GM18520 (cell line): ENCODE measurements at regions not wholly inside any gene's neighbourhood (a gene's known extent, or its start where the extent isn't known, plus 50 kb on each side); places are given as distances from the start of the nearest gene placed in this dataset.

Experiments
- ATAC-seq: cut with Tn5 transposase; IDR thresholded peaks from one replicate; pipeline ENCODE4 v1.9.1; 2021; ENCODE audit not compliant: unreplicated experiment

- no peak for ATAC-seq
Observed at GRCh38 chr18:54023471-54023870, 201.0 kb downstream of the MBD2 start.

GRCh38 chr18:54020966-54021365 is 203.5 kb downstream of the MBD2 start:
- no peak for ATAC-seq

GRCh38 chr18:54020156-54020745 is 204.2 kb downstream of the MBD2 start:
- ATAC-seq = no peak

GRCh38 chr18:54019641-54020040 is 204.8 kb downstream of the MBD2 start:
- ATAC-seq = no peak

- ATAC-seq = no peak
Observed at GRCh38 chr18:54013452-54013851, 211.0 kb downstream of the MBD2 start.

- no peak for ATAC-seq
Observed at GRCh38 chr18:54004828-54005227, 219.6 kb downstream of the MBD2 start.

GRCh38 chr18:54003195-54003594 is 221.3 kb downstream of the MBD2 start:
- no peak for ATAC-seq

GRCh38 chr18:53997064-53997463 is 227.4 kb downstream of the MBD2 start:
- no peak for ATAC-seq

- ATAC-seq = no peak
Observed at GRCh38 chr18:53994016-53994415, 230.5 kb downstream of the MBD2 start.

GRCh38 chr18:53991805-53992204 is 232.7 kb downstream of the MBD2 start:
- no peak for ATAC-seq

GRCh38 chr18:53991202-53991601 is 233.3 kb downstream of the MBD2 start:
- ATAC-seq = no peak

GRCh38 chr18:53990485-53990884 is 234.0 kb downstream of the MBD2 start:
- no peak for ATAC-seq

- ATAC-seq = no peak
Observed at GRCh38 chr18:53984021-53984420, 240.4 kb downstream of the MBD2 start.

- ATAC-seq = no peak
Observed at GRCh38 chr18:53971331-53971730, 253.1 kb downstream of the MBD2 start.

GRCh38 chr18:53952700-53953099 is 271.8 kb downstream of the MBD2 start:
- ATAC-seq = no peak

- ATAC-seq = no peak
Observed at GRCh38 chr18:53950545-53950944, 273.9 kb downstream of the MBD2 start.

- no peak for ATAC-seq
Observed at GRCh38 chr18:53948991-53949390, 275.5 kb downstream of the MBD2 start.

- ATAC-seq = no peak
Observed at GRCh38 chr18:53947092-53947640, 277.3 kb downstream of the MBD2 start.

GRCh38 chr18:53946594-53946993 is 277.9 kb downstream of the MBD2 start:
- ATAC-seq = no peak

- no peak for ATAC-seq
Observed at GRCh38 chr18:53944721-53945120, 279.7 kb downstream of the MBD2 start.

GRCh38 chr18:53943326-53943860 is 281.1 kb downstream of the MBD2 start:
- no peak for ATAC-seq

- ATAC-seq = no peak
Observed at GRCh38 chr18:53941601-53942338, 282.7 kb downstream of the MBD2 start.
